Panc1 (cell line): ENCODE measurements at regions not wholly inside any gene's neighbourhood (a gene's known extent, or its start where the extent isn't known, plus 50 kb on each side); places are given as distances from the start of the nearest gene placed in this dataset.

Source experiments
- ATAC-seq: fragments of 200-7000 bp; cut with Tn5 transposase; 2 replicates; pipeline ENCODE4 v1.9.1; 2020; ENCODE audit warnings: mild to moderate bottlenecking, moderate library complexity
- BruUV-seq: library from RNA; stranded (reverse); fragments of 400-500 nt; replicated peaks from 2 replicates; lab custom pipeline; 2021; lab: Mats Ljungman, UMichigan
- CTCF ChIA-PET: fragments of 300-600 bp; sonication (Branson Sonifier 250); formaldehyde crosslinking; loops from one replicate; lab custom pipeline; 2022; ENCODE audit warnings: antibody characterized with exemption; lab: Charles Lee
- POLR2A ChIA-PET: fragments of 300-600 bp; sonication (Branson Sonifier 250); formaldehyde crosslinking; loops from one replicate; lab custom pipeline; 2022; ENCODE audit warnings: antibody characterized with exemption; lab: Charles Lee
- DNase-seq: peaks from one replicate; pipeline ENCODE4 v3.0.0-alpha.2; 2010; ENCODE audit warnings: low read depth, low spot score
- H3K27ac ChIP-seq: 2 replicates; pipeline ENCODE4 v1.5.1; 2011; ENCODE audit warnings: mild to moderate bottlenecking, low read length, inconsistent platforms
- H3K27me3 ChIP-seq: fragments of 200-500 bp; sonication (Bioruptor generic); 2 replicates; pipeline ENCODE4 v1.6.0; 2014; ENCODE audit warnings: low read length, inconsistent platforms; ENCODE audit not compliant: control insufficient read depth, insufficient read depth
- H3K36me3 ChIP-seq: fragments of 200-500 bp; sonication (Bioruptor generic); 2 replicates; pipeline ENCODE4 v1.5.1; 2014; ENCODE audit warnings: inconsistent platforms, mild to moderate bottlenecking, low read length, moderate library complexity; ENCODE audit not compliant: control insufficient read depth, insufficient read depth
- H3K4me1 ChIP-seq: 2 replicates; pipeline ENCODE4 v1.5.1; 2011; ENCODE audit warnings: inconsistent platforms, mild to moderate bottlenecking, low read length, moderate library complexity; ENCODE audit not compliant: control insufficient read depth, insufficient read depth
- H3K4me3 ChIP-seq, 2 experiments: 2 replicates each; pipeline ENCODE4 v1.5.1; 2011 to 2012; ENCODE audit warnings: low read depth in 2 of 2, low read length in 2 of 2, mild to moderate bottlenecking in 2 of 2, inconsistent platforms in 1 of 2, moderate library complexity in 1 of 2
- H3K9me3 ChIP-seq: fragments of 200-500 bp; sonication (Bioruptor generic); 2 replicates; pipeline ENCODE4 v1.5.1; 2014; ENCODE audit warnings: low read depth, mild to moderate bottlenecking, inconsistent platforms, low read length, moderate library complexity; ENCODE audit not compliant: control insufficient read depth, insufficient read depth
- CTCF ChIP-seq: fragments of 450-650 bp; IDR thresholded peaks from 2 replicates; pipeline ENCODE4 v1.5.1; 2017; ENCODE audit warnings: mild to moderate bottlenecking
- POLR2AphosphoS5 ChIP-seq: IDR thresholded peaks from 2 replicates; pipeline ENCODE4 v1.6.1; 2012; ENCODE audit warnings: mild to moderate bottlenecking, low read depth, low read length, moderate library complexity
- REST ChIP-seq, 2 experiments: IDR thresholded peaks; 2 replicates each; pipeline ENCODE4 v1.6.1; 2011 to 2012; ENCODE audit warnings: low read depth in 2 of 2, control low read depth in 1 of 2, low read length in 1 of 2, mild to moderate bottlenecking in 1 of 2, moderate library complexity in 1 of 2; ENCODE audit not compliant: insufficient read depth in 1 of 2
- SIN3A ChIP-seq: IDR thresholded peaks from 2 replicates; pipeline ENCODE4 v1.6.1; 2012; ENCODE audit warnings: low read depth, mild to moderate bottlenecking, low read length, moderate library complexity, borderline replicate concordance; ENCODE audit not compliant: insufficient read depth
- TCF7L2 ChIP-seq: IDR thresholded peaks from 2 replicates; pipeline ENCODE4 v1.6.1; 2011; ENCODE audit warnings: mild to moderate bottlenecking, low read depth, low read length, inconsistent platforms
- in situ Hi-C: cut with HindIII; loops from 2 replicates; pipeline ENCODE4 v1.10.0; 2016; ENCODE audit warnings: low sequenced_read_pairs, low pct_unique_long_range_greater_than_20kb
- intact Hi-C: fragments of 100-400 bp; cut with micrococcal nuclease; formaldehyde crosslinking; loops from one replicate; pipeline ENCODE4 v1.10.0; 2022; ENCODE audit not compliant: unreplicated experiment

DNA sequence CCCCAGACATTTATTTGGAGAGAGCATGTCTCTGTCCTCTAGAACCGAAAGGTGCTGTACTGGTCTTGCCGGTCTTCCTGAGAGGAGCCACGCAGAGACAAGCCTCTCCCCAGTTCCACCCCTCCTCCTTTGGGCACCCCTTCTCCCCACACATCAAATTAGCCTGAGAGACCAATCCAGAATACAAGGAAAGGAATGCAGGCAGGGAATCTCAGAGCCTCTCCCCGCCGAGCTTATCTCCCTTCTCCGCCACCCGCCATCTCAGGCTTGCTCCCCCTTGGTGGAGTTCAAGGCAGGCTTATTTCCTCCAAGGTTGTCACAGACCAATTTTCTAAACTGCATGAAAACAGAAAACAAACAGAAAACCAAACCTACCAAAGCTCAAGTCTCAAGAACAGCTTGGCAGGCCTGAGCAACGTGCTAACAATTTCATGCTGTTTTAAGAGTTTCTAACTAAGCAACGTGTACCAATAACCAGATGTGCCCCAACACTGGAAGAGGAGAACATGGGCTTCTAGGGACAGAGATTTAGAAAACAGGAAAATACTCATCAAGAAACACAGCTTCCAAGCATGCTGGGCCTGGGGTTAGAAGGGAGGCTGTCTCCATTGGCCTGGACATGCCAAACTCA is 124.5 kb upstream of the PKDCC start:
- TF ChIP-seq POLR2AphosphoS5 = no peak
- no peak for TF ChIP-seq TCF7L2
- TF ChIP-seq SIN3A = no peak
- TF ChIP-seq CTCF = no peak
- TF ChIP-seq REST (IDR thresholded peaks at IDR 0.05; ENCODE audit: insufficient read depth in 1 of 2, low read depth in 2 of 2, low read length in 1 of 2) = no peak
- Histone ChIP-seq H3K27ac (no peak overlapping the region), H3K27me3 (no peaks in the 10 kb centered on the region), H3K4me1 (no peaks in the 10 kb centered on the region), H3K4me3 (no peak overlapping the region), H3K36me3 (no peaks in the 10 kb centered on the region), H3K9me3 (no peaks in the 10 kb centered on the region)
- ATAC-seq (no peak), DNase-seq (no peak)
- no TSS peak for BruUV-seq
- ChIA-PET POLR2A (no interaction called here), CTCF (no interaction called here)
- intact Hi-C loops = no loop called here
- in situ Hi-C loops = no loop called here

DNA sequence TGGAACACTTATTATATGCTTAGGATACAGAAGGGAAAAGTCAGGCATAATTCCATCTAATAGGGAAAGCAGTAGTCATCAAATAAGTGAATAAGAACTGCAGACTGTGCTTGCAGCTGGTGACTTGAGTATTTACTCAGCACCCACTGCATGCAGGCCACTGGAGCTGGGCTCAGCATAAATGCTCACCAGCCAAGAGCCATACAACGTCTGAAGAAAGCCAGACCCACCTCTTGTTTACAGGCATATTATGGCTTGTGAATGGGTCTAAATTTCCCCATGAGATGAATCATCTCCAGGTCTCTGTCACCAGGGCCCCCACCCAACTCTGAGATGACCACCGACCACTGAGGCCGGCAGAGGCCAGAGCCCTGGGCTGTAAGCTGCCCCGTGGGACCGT is 123.8 kb upstream of the PKDCC start:
- no TSS peak for BruUV-seq

More for the DNA sequence above, 123.8 kb upstream of the PKDCC start:
- TF ChIP-seq SIN3A (no peak), REST (IDR thresholded peaks at IDR 0.05; ENCODE audit: insufficient read depth in 1 of 2, low read depth in 2 of 2, low read length in 1 of 2) (no peak), POLR2AphosphoS5 (no peak), CTCF (no peak), TCF7L2 (no peak)
- ChIA-PET CTCF (no interaction called here), POLR2A (no interaction called here)
- no peaks in the 10 kb centered on the region for H3K9me3 ChIP-seq
- intact Hi-C loops (no loop called here), in situ Hi-C loops (no loop called here)
- no peaks in the 10 kb centered on the region for H3K4me1 ChIP-seq
- no peak overlapping the region for H3K4me3 ChIP-seq
- ATAC-seq (no peak), DNase-seq (no peak)
- H3K36me3 ChIP-seq = no peaks in the 10 kb centered on the region
- no peak overlapping the region for H3K27ac ChIP-seq
- H3K27me3 ChIP-seq = no peaks in the 10 kb centered on the region
